ENCODE measurements at regions not wholly inside any gene's neighbourhood (a gene's known extent, or its start where the extent isn't known, plus 50 kb on each side); places are given as distances from the start of the nearest gene placed in this dataset.

DNA sequence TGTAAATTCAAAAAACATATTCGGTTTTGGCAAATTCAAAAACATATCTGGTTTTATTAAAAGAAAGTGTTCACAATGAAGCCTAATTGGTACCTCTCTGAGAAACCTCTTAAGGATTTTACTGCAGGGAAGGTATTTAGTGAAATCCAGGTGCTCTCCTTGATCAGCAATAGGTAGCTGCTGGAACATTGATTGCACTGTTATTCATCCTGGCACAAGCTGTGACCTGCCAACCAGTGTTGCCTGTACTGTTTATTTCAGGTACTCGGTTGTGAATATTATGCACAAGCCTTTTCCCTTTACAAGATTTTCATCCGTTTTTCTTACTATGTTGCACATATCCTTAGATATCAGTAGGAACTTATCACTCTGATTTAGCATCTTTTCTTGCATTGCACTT, 155.8 kb upstream of the ZEB2 start:
- TF ChIP-seq, protein P1, sequence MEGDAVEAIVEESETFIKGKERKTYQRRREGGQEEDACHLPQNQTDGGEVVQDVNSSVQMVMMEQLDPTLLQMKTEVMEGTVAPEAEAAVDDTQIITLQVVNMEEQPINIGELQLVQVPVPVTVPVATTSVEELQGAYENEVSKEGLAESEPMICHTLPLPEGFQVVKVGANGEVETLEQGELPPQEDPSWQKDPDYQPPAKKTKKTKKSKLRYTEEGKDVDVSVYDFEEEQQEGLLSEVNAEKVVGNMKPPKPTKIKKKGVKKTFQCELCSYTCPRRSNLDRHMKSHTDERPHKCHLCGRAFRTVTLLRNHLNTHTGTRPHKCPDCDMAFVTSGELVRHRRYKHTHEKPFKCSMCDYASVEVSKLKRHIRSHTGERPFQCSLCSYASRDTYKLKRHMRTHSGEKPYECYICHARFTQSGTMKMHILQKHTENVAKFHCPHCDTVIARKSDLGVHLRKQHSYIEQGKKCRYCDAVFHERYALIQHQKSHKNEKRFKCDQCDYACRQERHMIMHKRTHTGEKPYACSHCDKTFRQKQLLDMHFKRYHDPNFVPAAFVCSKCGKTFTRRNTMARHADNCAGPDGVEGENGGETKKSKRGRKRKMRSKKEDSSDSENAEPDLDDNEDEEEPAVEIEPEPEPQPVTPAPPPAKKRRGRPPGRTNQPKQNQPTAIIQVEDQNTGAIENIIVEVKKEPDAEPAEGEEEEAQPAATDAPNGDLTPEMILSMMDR (conservative IDR thresholded peaks at IDR 0.05 in 1 of 2, IDR thresholded peaks at IDR 0.05 in 1 of 2; ENCODE audit: low read depth in 1 of 2, low read length in 2 of 2) = no peak
- TF ChIP-seq EZH2 (IDR thresholded peaks at IDR 0.05; ENCODE audit: low read length, missing control alignments) = no peak

All from fibroblast of lung (primary cell).